NCI-H2081 (cell line): ENCODE measurements at regions not wholly inside any gene's neighbourhood (a gene's known extent, or its start where the extent isn't known, plus 50 kb on each side); places are given as distances from the start of the nearest gene placed in this dataset.
"Not testable (repeated sequence)": the region's sequence is repeated elsewhere in the genome, so short reads cannot be mapped to it uniquely, and the experiment has no call there.

ENCODE experiments used
- DNase-seq, 2 experiments: peaks; one replicate each; lab custom pipeline; 2025; lab: John Stamatoyannopoulos, UW

GRCh38 chr4:184335520-184335919, 117.8 kb upstream of the ENPP6 start:
- no peak for DNase-seq

DNA sequence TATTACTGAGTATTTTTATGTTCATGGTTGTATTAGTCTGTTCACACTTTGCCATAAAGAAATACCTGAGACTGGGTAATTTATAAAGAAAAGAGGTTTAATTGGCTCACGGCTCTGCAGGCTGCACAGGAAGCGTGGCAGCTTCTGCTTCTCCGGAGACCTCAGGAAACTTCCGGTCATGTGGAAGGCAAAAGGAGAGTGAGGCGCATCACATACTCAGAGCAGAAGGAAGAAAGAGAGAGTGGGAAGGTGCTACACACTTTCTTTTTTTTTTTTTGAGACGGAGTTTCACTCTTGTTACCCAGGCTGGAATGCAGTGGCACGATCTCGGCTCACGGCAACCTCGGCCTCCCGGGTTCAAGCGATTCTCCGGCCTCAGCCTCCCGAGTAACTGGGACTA, 115.8 kb upstream of the ENPP6 start:
- DNase-seq: not testable (repeated sequence)

- no peak for DNase-seq
These were observed 113.8 kb upstream of the ENPP6 start for GRCh38 chr4:184331268-184331995.

DNA sequence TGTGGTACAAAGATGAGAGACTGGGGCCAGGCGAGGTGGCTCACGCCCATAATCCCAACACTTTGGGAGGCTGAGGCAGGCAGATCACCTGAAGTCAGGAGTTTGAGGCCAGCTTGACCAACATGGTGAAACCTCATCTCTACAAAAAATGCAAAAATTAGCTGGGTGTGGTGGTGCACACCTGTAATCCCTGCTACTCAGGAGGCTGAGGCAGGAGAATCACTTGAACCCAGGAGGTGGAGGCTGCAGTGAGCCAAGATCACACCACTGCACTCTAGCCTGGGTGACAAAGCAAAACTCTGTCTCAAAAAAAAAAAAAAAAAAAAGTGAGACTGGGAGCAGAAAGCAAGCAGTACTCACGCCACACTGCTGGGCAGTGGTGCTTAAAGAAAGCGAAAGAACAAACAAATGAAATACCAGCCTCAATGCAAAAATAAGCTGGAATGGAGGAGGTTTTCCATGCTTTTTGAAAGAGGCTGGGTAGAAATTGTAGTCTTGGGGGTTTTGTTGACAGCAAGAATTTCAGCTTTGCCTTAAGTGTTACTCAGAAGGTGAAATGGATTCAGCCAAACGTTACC, 112.9 kb upstream of the ENPP6 start:
- not testable (repeated sequence) for DNase-seq

GRCh38 chr4:184329659-184330400, 112.2 kb upstream of the ENPP6 start:
- DNase-seq: no peak

DNA sequence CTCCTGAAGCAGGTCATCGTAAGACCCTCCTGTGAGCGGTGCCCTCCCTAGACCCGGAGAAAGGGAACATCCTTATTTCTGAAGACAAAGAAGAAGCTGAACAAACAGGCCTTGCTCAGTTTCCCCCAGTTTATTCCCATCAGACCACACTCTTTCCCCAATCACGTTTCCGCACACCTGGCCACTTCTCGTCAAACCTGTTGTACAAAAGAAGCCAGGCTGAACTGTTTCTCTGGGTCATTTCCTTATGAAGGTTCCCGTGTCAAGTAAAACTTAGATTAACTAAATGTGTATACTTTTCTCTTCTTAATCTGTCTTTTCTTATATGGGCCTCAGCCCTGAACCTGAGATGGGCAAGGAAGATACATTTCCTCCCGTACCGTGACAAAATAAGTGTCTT, 111.6 kb upstream of the ENPP6 start:
- DNase-seq: no peak

DNA sequence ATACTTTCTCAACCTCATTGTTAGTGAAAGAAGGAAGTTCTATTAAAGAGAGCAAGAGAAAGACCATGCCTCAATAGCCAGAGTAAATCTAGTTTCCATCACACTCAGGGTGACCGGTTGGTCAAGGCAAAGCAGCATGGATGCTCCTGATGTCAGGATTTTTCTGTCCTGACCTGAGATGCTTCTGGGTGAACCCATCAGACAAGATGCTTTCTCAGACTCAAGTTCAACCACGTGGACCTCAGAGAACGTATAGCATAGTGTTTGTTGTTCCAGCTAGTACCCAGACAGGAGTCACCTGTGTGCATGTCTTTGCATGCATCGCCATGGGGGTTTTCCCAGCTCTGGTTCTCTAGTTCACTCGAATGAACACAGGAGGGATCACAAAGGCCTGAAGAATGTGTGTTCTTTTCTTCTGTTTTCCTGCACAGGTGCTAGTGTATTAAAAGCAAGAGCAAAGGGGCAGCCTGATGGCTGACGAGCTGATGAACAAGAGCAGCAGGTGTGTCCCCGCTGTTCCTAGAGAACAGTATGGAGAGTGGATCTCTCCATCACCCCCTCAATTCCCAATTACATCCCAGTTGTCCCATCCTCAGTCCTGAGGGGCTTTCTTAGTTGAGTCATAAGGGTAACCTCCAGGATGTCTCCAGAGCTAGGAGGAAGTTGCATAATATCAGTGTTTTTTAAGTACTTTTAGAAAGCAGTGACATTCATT, 110.5 kb upstream of the ENPP6 start:
- no peak for DNase-seq

GRCh38 chr4:184324939-184325477, 107.3 kb upstream of the ENPP6 start:
- no peak for DNase-seq

GRCh38 chr4:184322328-184323025, 104.8 kb upstream of the ENPP6 start:
- DNase-seq: no peak

- DNase-seq: no peak
These were observed 103.0 kb upstream of the ENPP6 start for GRCh38 chr4:184320631-184321030.

- DNase-seq: no peak
These were observed 101.2 kb upstream of the ENPP6 start for GRCh38 chr4:184318852-184319251.

DNA sequence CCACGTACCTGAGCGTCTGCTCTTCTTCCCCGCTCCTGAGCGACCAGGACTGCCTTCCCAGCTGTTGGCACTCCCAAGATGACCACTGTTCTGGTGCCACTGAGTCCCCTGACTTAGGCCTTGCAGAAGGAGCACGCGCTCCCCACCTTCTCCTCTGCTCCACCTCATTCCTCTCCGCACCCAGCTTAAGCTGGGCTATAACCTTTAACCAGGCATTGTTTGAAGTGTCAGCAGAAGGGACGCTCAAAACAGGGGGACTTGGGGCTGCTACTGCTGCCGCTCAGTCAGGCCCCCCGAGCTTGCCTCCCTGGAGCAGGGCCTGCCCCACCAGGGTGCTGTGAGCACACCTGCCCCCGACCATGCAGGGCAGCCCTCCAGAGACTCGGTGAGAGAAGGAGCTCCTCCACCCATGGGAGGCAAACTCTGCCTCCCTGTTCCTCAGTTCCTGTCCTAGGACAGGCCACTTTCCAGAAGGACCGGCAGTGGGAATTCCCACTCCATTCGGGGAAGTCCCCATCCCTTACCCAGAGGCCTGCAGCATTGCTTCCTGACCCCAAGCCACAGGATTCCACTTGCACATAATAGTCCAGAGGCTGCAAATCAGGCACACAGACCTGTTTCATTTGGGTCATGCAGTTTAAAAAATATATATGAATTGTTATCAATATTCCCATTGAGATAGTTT, 99.7 kb upstream of the ENPP6 start:
- no peak for DNase-seq

DNA sequence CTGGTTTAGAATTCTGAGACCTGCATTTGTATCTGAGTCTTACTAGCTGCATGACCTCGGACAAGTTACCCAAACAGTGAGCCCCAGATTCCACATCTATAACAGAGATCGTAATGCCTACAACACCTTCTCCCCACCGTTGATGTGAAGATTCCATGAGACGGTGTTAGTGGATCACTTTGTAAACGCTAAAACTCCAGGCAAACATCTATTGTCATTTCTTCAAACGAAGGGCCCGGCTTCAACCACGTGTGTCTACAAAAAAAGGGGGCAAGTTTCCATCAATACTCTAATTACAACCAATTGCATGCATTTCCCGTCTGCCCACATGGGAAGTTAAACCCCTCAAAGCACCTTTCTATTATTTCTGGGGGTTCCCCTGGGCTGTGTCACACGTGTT, 99.1 kb upstream of the ENPP6 start:
- no peak for DNase-seq

DNA sequence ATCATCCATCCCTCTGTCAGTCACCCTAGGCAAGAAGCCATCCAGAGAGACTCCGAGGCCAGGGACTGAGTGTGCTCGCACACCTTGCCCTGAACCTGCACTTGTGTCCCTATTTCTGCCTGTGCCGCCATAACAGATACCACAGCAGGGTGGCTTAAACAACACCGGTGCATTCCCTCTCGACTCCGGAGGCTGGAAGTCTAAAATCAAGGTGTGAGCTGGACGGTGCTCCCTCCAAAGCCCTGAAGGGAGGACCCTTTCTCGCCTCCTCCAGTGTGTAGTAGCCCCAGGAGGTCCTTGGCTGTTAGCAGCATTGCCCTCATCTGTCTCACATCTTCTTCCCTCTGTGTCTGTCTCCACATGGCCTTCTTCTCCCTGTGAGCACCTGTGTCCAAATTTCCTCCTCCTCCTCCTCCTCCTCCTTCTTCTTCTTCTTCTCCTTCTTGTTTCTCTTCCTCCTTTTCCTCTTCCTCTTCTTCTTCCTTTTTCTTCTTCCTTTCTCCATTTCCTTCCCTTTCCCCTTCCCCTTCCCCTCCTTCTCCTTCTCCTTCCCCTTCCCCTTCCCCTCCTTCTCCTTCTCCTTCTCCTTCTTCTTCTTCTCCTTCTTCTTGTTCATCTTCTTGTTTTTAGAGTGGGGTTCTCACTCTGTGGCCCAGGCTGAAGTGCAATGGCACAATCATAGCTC, 98.1 kb upstream of the ENPP6 start:
- no peak for DNase-seq

GRCh38 chr4:184313702-184314659, 96.3 kb upstream of the ENPP6 start:
- DNase-seq: no peak

DNA sequence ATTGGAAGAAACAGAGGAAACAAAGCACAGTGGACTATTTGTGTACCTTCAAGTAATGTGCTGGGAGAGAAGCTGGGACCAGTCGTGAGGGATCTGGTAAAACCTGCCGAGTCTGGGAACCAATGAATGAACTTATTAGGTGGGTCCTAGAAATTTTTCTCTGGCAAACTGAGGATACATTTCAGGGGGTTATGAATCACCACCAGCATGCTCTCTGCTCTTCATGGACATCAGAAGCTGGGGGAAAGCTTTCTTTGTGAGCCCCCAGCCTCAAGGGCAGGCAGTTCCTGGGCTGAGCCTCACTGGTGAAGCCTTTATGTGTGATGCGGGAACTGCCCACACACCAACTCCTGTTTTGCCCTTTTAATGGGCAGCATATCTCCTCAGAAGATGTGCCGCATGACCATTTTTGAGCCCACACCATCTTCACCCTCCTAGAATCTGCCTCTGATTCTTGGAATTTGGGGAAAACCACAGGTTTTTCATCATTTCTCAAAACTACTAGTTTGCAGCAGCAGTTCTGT, 95.4 kb upstream of the ENPP6 start:
- no peak for DNase-seq

DNA sequence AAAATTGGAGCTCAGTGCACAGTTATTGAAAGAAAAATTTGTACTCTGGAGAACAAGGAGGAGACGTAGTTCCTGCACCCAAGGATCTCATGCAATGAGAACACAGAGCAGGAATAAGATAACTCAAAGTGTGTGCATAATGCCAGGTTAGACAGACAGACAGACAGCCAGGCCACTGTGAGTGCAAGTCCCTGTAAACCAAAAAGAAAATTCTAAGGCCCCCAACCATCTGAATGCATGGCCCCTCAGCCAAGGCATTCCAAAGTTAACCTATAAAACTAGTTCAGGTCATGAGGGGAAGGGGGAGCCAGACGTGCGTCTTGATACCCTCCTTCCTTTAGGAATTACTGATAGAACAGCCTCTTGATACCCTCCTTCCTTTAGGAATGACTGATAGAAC, 94.5 kb upstream of the ENPP6 start:
- DNase-seq: no peak

DNA sequence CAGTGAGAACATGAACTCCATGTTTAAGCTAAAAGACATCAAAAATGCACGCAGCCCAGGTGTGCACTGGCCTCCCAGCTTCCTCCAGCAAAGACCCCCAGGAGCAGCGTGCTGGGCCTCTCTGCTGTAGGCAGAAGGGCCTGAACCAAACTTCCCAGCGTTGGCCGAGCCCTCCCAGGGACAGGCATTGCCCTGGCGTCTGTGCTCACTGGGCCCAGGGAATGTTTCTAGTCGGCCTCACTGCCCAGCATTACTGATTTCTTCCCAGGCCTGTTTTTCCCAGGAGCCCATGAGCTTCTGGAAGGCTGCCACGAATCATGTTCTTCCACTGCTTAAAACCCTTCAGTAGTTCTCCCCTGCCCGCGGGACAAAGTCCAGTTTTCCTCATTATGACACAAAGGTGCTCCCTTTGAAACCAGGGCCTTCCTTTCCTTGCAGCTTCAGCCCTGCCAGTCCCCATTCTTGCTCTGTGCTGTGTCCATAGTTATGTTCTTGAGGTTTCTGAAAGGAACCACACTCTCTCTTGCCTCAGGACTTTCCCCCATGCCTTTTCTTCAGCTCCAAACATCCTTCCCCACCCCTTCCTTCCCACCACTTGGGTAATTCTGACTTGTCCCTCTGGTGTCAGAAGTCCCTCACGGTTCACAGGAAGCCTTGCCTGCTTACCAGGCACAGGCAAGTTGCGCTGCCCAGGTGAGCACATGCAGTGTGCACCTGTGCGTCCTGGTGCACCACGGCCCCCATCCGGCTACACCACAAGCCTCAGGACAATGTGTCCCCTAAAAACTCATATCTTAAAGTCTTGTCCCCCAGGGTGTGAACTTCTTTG, 93.4 kb upstream of the ENPP6 start:
- DNase-seq: no peak
